ENCODE measurements at regions not wholly inside any gene's neighbourhood (a gene's known extent, or its start where the extent isn't known, plus 50 kb on each side); places are given as distances from the start of the nearest gene placed in this dataset.

DNA sequence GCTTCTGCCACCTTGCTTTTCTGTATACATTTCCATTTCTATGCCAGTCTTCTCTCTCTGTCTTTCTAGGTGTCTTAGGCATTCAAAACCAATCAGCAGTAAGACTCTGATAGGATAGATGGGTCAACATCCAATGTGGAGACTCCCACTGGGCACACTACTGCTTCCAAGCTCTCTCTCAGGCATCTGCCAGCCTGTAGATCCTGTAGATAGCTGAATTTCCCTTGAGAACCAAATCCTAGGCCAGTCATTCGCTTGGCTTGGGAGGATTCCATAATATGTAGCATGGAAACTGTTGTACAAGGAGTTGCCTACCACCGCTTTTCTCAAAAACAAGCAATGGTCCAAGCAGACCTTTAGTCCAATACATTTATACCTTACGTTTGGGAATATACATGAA, 262.8 kb upstream of the RARB start:
- no peak for ATAC-seq

DNA sequence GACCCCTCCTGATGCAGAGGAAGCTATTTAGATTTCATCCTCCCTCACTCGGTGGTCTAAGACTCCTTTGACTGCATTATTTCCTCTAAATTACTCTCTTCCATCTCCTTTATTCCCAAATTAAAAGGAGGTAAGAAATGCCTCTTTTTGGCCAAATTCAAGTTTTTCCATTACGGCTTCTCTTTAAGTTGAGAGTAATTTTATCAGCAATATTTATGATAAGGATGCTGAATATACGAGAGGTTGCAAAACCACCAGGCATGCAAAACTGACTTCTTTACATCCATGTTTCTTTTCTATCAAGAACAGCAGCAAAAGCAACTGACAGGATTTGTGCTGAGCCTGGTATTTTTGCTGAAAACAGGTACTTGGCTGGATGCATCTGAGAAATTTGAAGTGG, 262.0 kb upstream of the RARB start:
- Histone ChIP-seq H3K4me1 (no peaks in the 10 kb centered on the region), H3K4me3 (no peak overlapping the region), H3K9me3 (no peaks in the 10 kb centered on the region), H3K27me3 (no peaks in the 10 kb centered on the region), H3K36me3 (replicated peaks in 1 of 2; ENCODE audit: insufficient read depth in 1 of 2, low read depth in 2 of 2) (no peaks in the 10 kb centered on the region), H3K27ac (no peak overlapping the region)
- DNase-seq (no peak), ATAC-seq (no peak)
- TF ChIP-seq POLR2A (IDR thresholded peaks at IDR 0.05), result no peak
- TF ChIP-seq, protein P1, sequence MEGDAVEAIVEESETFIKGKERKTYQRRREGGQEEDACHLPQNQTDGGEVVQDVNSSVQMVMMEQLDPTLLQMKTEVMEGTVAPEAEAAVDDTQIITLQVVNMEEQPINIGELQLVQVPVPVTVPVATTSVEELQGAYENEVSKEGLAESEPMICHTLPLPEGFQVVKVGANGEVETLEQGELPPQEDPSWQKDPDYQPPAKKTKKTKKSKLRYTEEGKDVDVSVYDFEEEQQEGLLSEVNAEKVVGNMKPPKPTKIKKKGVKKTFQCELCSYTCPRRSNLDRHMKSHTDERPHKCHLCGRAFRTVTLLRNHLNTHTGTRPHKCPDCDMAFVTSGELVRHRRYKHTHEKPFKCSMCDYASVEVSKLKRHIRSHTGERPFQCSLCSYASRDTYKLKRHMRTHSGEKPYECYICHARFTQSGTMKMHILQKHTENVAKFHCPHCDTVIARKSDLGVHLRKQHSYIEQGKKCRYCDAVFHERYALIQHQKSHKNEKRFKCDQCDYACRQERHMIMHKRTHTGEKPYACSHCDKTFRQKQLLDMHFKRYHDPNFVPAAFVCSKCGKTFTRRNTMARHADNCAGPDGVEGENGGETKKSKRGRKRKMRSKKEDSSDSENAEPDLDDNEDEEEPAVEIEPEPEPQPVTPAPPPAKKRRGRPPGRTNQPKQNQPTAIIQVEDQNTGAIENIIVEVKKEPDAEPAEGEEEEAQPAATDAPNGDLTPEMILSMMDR (IDR thresholded peaks at IDR 0.05), result no peak
- intact Hi-C loops (cut with DNase I), result no loop called here
- WGBS, 2 donors, result 61 to 69% methylated on average over 3 of the region's 3 CpGs

More for the DNA sequence above, 262.8 kb upstream of the RARB start:
- Histone ChIP-seq H3K9me3 (no peaks in the 10 kb centered on the region), H3K4me1 (no peaks in the 10 kb centered on the region), H3K27me3 (no peaks in the 10 kb centered on the region), H3K27ac (no peak overlapping the region), H3K36me3 (replicated peaks in 1 of 2; ENCODE audit: insufficient read depth in 1 of 2, low read depth in 2 of 2) (no peaks in the 10 kb centered on the region), H3K4me3 (no peak overlapping the region)
- TF ChIP-seq, protein P1 (IDR thresholded peaks at IDR 0.05), result no peak
- TF ChIP-seq POLR2A (IDR thresholded peaks at IDR 0.05), result no peak
- WGBS, 2 donors, result 61 to 64% methylated on average over 3 of the region's 3 CpGs
- intact Hi-C loops (cut with DNase I), result no loop called here
- DNase-seq, result no peak

DNA sequence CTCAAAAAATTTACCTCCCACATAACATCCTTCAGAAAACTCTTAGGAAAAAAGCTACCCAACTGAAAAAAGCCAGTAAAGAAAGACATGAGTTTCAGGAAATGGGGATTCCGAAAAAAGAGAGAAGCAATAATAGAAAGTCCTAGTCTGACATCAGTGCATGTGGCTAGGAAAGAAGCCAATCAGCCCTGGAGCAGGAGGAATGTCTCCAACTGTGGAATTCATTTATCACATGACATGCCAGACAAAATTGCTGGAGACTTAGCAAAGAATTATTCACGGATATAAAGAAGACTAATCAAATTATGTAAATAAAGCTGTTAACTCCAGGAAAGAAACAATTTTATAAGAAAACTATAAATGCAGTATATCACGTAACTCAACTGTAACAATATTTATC, 258.9 kb upstream of the RARB start:
- no peaks in the 10 kb centered on the region for H3K9me3 ChIP-seq
- H3K27ac ChIP-seq, result no peak overlapping the region
- intact Hi-C loops (cut with DNase I), result no loop called here
- H3K36me3 ChIP-seq (replicated peaks in 1 of 2; ENCODE audit: insufficient read depth in 1 of 2, low read depth in 2 of 2), result no peaks in the 10 kb centered on the region
- no peaks in the 10 kb centered on the region for H3K4me1 ChIP-seq
- 52 to 59% methylated on average over 3 of the region's 3 CpGs for WGBS, 2 donors
- H3K4me3 ChIP-seq, result no peak overlapping the region
- ATAC-seq (no peak), DNase-seq (no peak)
- TF ChIP-seq, protein P1 (IDR thresholded peaks at IDR 0.05), result no peak
- TF ChIP-seq POLR2A (IDR thresholded peaks at IDR 0.05), result no peak
- no peaks in the 10 kb centered on the region for H3K27me3 ChIP-seq

DNA sequence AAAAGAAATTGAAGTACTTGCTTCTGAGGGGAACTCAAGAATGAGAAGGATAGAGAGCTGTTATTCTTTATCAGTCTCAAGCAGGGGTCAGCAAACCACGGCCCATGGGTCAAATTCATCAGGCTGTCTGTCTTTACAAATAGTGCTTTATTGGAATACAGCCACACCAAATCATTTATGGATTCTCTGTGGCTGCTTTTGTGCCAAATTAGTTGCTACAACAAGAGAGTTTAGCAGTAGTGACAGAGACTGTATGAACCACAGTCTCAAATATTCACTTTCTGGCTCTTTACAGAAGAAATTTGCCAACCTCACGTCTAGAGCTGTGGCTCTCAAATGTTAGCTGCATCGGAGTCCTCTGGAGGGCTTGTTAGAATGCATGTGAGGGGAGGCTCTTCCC, 258.0 kb upstream of the RARB start:
- intact Hi-C loops (cut with DNase I), result no loop called here
- TF ChIP-seq, protein P1 (IDR thresholded peaks at IDR 0.05), result no peak
- TF ChIP-seq POLR2A (IDR thresholded peaks at IDR 0.05), result no peak
- no peaks in the 10 kb centered on the region for H3K9me3 ChIP-seq
- no peak overlapping the region for H3K27ac ChIP-seq
- H3K27me3 ChIP-seq, result no peaks in the 10 kb centered on the region
- H3K4me1 ChIP-seq, result no peaks in the 10 kb centered on the region
- 42 to 59% methylated on average over 3 of the region's 3 CpGs for WGBS, 2 donors
- H3K36me3 ChIP-seq (replicated peaks in 1 of 2; ENCODE audit: insufficient read depth in 1 of 2, low read depth in 2 of 2), result no peaks in the 10 kb centered on the region
- H3K4me3 ChIP-seq, result no peak overlapping the region
- no peak for ATAC-seq
- no peak for DNase-seq

DNA sequence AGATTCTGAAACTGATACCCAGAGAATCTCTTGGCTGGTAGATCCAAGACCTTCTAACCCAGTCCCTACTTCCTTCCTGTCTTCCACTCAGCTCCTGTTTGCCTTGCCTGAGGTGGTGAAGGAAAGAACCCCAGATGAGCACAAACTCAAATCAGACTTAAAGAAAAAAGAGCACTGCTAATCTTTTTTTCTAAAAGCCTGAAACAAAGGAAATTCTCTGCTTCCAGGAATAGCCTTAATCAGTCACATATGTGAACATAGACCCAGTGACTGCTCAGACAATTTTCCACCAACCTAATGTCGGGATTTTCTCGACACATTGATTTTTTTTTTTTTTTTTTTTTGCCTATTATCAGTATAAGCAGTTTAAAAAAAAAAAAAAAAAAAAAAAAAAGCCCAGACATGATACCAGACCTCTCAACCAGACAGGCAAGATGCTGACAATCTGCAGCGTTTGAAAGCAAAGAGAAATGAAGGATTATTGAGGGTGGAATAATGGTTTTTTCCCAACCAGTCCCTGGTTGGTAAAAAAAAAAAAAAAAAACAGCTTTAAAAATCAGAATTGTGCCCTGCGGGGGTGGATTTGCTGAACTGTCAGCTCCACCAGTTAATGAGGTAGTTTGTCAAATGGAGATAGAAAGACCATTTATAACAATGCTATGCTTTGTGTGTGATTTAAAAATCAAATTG, 256.8 kb upstream of the RARB start:
- WGBS, 2 donors, result 16 to 23% methylated on average over 4 of the region's 4 CpGs
- no peaks in the 10 kb centered on the region for H3K27me3 ChIP-seq
- no peaks in the 10 kb centered on the region for H3K4me1 ChIP-seq
- no peak for ATAC-seq
- no peak overlapping the region for H3K27ac ChIP-seq
- intact Hi-C loops (cut with DNase I), result no loop called here
- no peak for TF ChIP-seq POLR2A (IDR thresholded peaks at IDR 0.05)
- TF ChIP-seq, protein P1 (IDR thresholded peaks at IDR 0.05), result no peak
- no peaks in the 10 kb centered on the region for H3K36me3 ChIP-seq (replicated peaks in 1 of 2; ENCODE audit: insufficient read depth in 1 of 2, low read depth in 2 of 2)
- H3K4me3 ChIP-seq, result no peak overlapping the region
- DNase-seq, result no peak
- H3K9me3 ChIP-seq, result no peaks in the 10 kb centered on the region
